GM18870 (cell line): ENCODE measurements at regions not wholly inside any gene's neighbourhood (a gene's known extent, or its start where the extent isn't known, plus 50 kb on each side); places are given as distances from the start of the nearest gene placed in this dataset.

Experiments
- ATAC-seq: cut with Tn5 transposase; IDR thresholded peaks from one replicate; pipeline ENCODE4 v1.9.1; 2021; ENCODE audit warnings: moderate library complexity; ENCODE audit not compliant: unreplicated experiment

GRCh38 chr14:82298811-82299210, 765.2 kb upstream of the SEL1L start:
- no peak for ATAC-seq

- no peak for ATAC-seq
These were observed 775.5 kb upstream of the SEL1L start for GRCh38 chr14:82309199-82309598.

DNA sequence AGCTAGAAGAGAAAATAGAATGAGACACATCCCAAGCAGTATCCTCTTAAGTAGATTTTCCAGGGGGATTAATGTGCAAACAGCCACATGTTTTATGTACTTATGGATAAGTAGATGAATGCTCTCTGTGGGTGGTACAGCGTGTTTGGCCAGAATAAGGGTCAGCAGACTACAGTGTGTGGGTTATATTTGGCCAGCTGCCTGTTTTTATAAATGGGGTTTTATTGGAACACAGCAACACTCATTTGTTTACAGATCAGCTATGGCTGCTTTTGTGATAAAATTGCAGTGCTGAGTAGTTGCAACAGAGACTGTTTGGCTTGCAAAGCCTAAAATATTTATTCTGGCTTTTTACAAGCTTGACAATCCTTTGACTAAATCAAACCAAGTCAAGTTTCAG, 780.2 kb upstream of the SEL1L start:
- ATAC-seq, result no peak

DNA sequence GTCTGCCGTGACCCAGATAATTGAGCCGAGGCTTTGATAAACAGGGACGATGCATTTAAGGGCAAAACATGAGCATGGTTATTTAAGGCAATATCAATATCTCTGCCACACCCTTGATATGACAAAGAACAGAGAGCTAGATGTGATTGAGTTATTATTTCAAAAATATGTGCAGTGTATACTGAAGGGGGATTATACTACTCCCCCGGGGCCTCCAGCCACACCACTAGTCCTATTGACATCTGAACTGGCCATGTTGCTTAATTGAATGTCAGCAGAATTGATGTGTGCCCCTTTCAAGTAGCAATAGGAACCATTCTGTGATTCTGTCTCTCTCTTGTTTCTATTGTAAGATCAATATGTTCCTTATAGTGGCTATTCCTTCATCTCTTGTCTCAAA, 794.8 kb upstream of the SEL1L start:
- ATAC-seq, result no peak

- ATAC-seq, result no peak
These were observed 807.7 kb upstream of the SEL1L start for GRCh38 chr14:82341261-82341810.

DNA sequence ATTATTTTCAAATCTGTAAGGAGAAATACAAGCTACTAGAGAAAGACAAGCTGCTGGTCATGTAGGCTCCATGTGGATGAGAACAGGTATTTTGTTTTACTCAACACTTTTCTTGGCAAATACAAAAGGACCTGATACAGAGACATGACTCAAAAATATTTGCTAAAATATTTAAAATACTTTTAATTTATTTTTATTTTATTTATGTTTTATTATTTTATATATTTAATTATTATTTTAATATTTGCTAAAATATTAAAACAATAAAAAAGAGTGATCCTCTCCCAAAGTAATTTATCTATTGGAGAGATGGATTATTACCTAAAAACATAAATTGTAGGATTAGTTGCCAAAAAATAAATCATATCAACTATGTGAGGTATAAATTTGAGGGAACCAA, 808.9 kb upstream of the SEL1L start:
- ATAC-seq, result no peak

DNA sequence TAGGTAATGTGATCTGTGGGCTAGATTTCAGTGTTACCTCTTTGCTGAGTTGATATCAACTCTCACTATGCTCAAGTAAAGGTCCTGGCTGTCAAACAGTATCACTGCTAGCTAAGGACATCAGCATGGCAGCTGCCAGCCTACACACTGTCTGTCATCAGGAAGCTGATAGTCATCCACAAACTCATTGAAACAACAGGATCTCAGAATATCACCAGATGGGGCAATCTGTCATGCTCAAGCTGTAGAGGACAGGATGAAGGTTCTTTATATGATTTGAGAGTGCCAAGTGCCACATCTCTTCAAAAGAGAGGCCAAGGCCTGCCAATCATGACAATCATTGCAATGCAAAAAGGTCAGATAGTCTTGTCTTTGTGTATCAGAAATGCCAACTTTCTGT, 811.5 kb upstream of the SEL1L start:
- no peak for ATAC-seq

- no peak for ATAC-seq
These were observed 820.5 kb upstream of the SEL1L start for GRCh38 chr14:82354126-82354525.

DNA sequence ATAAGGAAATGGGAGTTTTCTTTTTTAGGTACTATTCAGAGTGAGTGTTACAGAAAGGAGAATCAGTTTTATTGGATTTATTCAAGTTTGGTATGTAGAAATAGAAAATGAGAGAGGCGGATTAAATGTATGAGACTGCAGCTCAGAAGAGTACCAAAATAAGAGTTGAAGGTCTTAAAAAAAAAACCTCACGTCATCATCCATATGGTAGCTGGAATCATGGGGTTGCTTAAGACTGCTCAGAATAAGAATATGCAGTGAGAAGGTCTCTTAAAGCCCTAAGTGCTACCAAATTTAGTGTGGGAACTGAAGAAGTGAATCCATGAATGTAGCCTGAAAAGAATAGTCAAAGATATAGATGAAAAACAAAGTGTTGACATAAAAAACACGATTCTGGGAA, 825.5 kb upstream of the SEL1L start:
- no peak for ATAC-seq

DNA sequence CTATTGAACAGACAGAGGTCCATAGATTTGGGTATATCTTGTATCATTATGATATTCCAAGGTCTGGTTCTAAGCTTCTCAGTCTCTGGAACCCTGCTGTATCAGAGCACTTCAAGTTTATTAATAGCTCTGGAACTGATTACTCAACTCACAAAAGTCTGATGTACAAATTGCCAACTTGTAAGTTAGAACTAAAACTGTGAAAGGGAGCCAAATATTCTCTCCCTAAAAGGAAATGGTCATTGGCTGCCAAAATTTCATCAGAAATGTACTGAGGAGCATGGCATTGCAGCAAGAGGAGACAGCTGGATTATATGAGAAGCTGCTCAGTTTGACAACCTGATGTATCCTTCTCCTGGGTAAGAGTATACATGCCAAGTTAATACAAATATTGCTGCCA, 828.8 kb upstream of the SEL1L start:
- no peak for ATAC-seq

DNA sequence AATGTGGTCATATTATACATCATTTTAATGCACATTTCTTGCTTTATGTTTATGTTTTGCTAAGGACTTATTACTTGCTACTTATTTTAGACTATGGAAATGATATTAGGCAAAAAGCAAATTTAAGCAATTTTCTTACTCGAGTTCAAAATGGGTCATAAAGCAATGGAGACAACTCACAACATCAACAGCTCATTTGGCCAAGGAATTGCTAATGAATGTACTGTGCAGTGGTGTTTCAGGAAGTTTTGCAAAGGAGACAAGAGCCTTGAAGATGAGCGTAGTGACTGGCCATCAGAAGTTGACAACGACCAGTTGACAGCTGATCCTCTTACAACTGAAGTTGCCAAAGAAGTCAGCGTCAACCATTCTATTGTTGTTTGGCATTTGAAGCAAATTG, 831.8 kb upstream of the SEL1L start:
- no peak for ATAC-seq

DNA sequence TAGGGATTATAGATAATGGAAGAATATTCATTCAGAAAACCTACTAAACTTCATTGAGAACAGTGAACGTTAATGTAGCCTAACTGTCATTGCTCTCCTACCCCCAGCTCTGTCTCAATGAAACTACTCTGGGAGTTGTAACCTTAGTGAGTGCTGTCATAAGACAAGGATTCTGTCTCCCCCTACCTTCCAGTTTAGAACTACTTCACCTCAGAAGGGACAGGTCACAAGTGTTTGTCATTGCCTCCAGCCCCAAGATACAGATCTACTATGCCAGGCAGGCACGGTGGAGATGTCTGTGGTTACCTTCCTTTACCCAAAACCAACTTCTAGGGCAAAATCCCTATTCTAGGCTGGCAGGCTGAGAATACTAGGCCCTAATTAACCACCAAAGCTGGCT, 833.1 kb upstream of the SEL1L start:
- no peak for ATAC-seq

- ATAC-seq, result no peak
These were observed 845.6 kb upstream of the SEL1L start for GRCh38 chr14:82379291-82379690.

GRCh38 chr14:82385048-82385447, 851.4 kb upstream of the SEL1L start:
- ATAC-seq, result no peak

- no peak for ATAC-seq
These were observed 854.0 kb upstream of the SEL1L start for GRCh38 chr14:82387699-82388098.

DNA sequence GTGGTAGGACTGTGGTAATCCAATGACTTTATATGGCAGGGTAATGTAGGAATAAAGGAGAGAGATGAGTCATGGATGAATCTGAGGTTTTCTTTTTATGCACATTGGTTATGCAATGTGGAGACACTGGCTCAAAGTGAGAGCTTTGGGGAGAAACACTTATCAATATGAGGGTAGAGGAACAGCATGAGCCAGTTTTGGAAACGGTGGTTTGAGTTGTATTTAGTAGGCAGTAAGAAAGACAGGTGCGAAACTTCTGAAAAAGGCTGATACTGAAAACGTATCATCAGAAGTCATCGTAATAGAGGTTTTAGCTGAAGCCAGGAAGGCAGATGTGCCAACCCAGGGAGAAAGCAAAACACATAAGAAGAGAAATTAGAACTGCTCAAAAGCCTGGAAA, 854.8 kb upstream of the SEL1L start:
- ATAC-seq, result no peak

- ATAC-seq, result no peak
These were observed 856.9 kb upstream of the SEL1L start for GRCh38 chr14:82390586-82390985.

DNA sequence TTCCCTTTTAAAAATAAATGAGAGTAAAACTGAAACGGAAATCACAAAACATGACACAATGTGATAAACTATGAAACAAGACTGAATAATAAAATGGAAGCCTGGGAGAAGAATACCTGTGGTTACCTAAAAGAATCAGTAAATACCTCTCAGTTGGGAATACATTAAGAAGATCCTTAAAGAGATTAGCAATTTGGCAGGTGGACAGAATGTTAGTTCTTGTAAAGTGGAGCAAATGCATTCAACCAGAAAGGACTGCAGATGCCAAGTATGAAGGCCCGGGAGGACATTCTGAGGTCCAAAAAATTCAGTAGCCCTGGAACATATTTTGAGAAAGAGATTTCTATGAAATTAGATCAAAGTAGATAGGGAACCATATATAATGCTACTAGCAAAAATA, 861.3 kb upstream of the SEL1L start:
- no peak for ATAC-seq

DNA sequence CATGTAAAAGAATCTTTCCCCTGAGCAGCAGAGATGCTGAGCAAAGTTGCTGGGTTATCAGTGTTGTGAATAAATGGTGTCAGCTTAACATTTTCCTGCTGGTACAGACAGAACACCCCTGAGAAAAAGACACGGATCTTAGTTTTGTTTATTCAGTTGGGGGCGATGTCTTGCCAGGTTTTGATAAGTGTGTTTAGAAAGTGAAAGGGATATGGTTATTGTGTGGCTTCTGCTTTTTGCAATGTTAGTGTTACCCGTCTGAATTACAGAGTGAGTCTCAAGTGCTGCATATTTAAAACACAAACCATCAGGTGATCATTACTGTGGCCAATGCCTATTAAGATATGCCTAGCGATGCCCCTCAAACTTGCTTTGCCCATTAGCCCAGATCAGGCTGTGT, 864.6 kb upstream of the SEL1L start:
- no peak for ATAC-seq

- no peak for ATAC-seq
These were observed 870.3 kb upstream of the SEL1L start for GRCh38 chr14:82403987-82404386.

DNA sequence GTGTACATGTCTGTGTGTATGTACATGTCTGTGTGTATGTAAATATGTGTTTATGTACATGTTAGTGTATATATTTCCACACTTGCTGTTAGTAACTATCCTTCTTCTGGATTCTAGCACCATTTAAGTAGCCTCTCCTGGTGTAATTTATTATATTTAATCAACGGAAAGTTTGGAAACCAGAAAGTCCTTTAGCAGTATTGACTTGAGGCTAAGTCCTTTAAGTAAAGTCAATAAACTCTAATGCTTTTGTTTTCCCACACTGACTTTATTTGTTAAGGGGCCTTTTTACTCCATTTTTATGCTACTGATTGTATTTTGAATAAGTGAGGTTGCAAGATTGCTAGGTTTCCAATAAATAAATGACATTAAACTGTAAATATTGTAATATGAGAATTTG, 876.4 kb upstream of the SEL1L start:
- ATAC-seq, result no peak

DNA sequence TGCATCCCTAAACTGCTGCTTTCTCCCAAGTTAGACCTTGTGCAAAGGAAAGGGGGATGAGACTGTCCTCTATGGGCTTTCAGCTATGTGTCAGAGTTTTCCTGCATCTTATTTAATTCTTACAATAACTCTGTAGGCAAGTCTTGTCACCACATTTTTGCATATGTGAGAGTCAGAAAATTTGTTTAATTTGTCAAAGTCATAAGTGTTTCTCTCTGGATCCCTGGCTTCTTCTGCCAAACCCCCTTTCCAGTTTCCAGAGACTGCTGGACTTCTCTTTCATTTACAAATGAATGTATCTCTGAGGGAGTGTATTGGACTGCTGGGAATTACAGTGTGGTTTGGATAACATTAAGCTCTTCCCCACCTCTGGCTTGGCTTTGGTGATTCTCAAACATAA, 877.6 kb upstream of the SEL1L start:
- ATAC-seq, result no peak

DNA sequence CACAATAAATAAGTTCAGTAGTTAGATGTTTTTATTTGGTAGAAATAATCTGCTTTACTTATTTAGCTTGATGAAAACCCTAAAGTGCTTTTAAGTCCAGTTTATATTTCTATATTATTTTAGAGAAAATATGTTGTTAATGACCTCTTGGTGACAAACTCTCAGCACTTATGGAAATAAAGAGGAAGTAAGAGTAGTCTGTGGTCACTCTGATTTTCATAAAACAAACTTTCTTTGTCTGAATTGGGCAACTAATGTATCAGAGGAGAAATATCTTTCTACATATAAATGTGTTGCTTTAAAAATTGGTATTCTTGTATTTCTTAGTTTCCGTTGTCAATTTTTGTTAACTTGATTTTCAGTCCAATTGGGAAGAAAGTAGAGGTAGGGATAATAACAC, 878.9 kb upstream of the SEL1L start:
- ATAC-seq, result no peak
